HepG2 (cell line): ENCODE measurements at regions not wholly inside any gene's neighbourhood (a gene's known extent, or its start where the extent isn't known, plus 50 kb on each side); places are given as distances from the start of the nearest gene placed in this dataset.
A peak's percentile ranks its signal among the peaks of the same experiment; 100 is the strongest.

Experiments
- ATAC-seq: fragments of 200-7000 bp; cut with Tn5 transposase; 3 replicates; pipeline ENCODE4 v1.9.1; 2020; ENCODE audit warnings: mild to moderate bottlenecking, moderate library complexity
- BruUV-seq: library from RNA; stranded (reverse); fragments of 400-500 nt; replicated peaks from 2 replicates; lab custom pipeline; 2021; lab: Mats Ljungman, UMichigan
- CTCF ChIA-PET: fragments of 300-600 bp; formaldehyde crosslinking; extraction: SDS; loops from one replicate; lab custom pipeline; 2021; ENCODE audit warnings: low total read pairs, inconsistent platforms, low intra/inter-chr PET ratio; lab: Yijun Ruan, JAX
- POLR2A ChIA-PET: fragments of 350-600 bp; sonication (Branson Sonifier 250); formaldehyde crosslinking; loops from one replicate; lab custom pipeline; 2020; ENCODE audit warnings: antibody characterized with exemption, inconsistent platforms; lab: Yijun Ruan, JAX
- DNase-seq: peaks from one replicate; pipeline ENCODE4 v3.0.0-alpha.2; 2015; ENCODE audit warnings: low spot score
- FAIRE-seq: peaks from 3 replicates; lab custom pipeline; 2011; peaks lifted over from hg19 to GRCh38; lab: Jason Lieb, UNC
- H2AFZ ChIP-seq: one replicate; pipeline ENCODE4 v1.6.1; 2011; ENCODE audit warnings: low read length, inconsistent platforms
- H3K27ac ChIP-seq: fragments of 300-600 bp; 3 replicates; pipeline ENCODE4 v1.8.0; 2011; ENCODE audit warnings: mixed run types, mild to moderate bottlenecking, mixed read lengths, low read length, inconsistent platforms; ENCODE audit not compliant: insufficient read depth; ENCODE audit errors: extremely low read length
- H3K27me3 ChIP-seq, 2 experiments: fragments of 200-600 bp in 1 of 2; 2 replicates in 1 of 2; 3 replicates in 1 of 2; pipeline versions ENCODE4 v1.6.0 to v1.8.0; 2011; ENCODE audit warnings: low read length in 2 of 2, mild to moderate bottlenecking in 2 of 2, moderate library complexity in 2 of 2, inconsistent platforms in 1 of 2; ENCODE audit not compliant: insufficient read depth in 2 of 2, control insufficient read depth in 1 of 2
- H3K36me3 ChIP-seq, 2 experiments: fragments of 200-600 bp in 1 of 2; replicated peaks in 1 of 2; 2 replicates in 1 of 2; 3 replicates in 1 of 2; pipeline versions ENCODE4 v1.5.1 to v1.8.0; 2011; ENCODE audit warnings: low read length in 2 of 2, inconsistent platforms in 1 of 2; ENCODE audit not compliant: insufficient read depth in 2 of 2, control insufficient read depth in 1 of 2
- H3K4me1 ChIP-seq: 2 replicates; pipeline ENCODE4 v1.5.1; 2012; ENCODE audit warnings: low read length, inconsistent platforms; ENCODE audit not compliant: insufficient read depth
- H3K4me2 ChIP-seq: 2 replicates; pipeline ENCODE4 v1.6.0; 2011; ENCODE audit warnings: low read depth, low read length, inconsistent platforms
- H3K4me3 ChIP-seq, 3 experiments: fragments of 200-600 bp in 1 of 3; sonication (generic), shearing (Covaris generic) in 1 of 3; replicated peaks in 1 of 3; 2 replicates each; pipeline ENCODE4 v1.5.1; 2011 to 2016; ENCODE audit warnings: low read length in 3 of 3, inconsistent platforms in 2 of 3, low read depth in 2 of 3, mild to moderate bottlenecking in 2 of 3, control low read depth in 1 of 3, mixed read lengths in 1 of 3; ENCODE audit not compliant: insufficient read depth in 1 of 3
- H3K79me2 ChIP-seq: one replicate; pipeline ENCODE4 v1.6.1; 2011; ENCODE audit warnings: low read length, inconsistent platforms; ENCODE audit not compliant: insufficient read depth
- H3K9ac ChIP-seq: 2 replicates; pipeline ENCODE4 v1.6.0; 2011; ENCODE audit warnings: mild to moderate bottlenecking, low read depth, low read length, inconsistent platforms; ENCODE audit not compliant: insufficient read depth
- H3K9me3 ChIP-seq: 2 replicates; pipeline ENCODE4 v1.5.1; 2012; ENCODE audit warnings: mild to moderate bottlenecking, low read length
- H4K20me1 ChIP-seq: 2 replicates; pipeline ENCODE4 v1.6.0; 2011; ENCODE audit warnings: inconsistent platforms, mild to moderate bottlenecking, low read length, moderate library complexity; ENCODE audit not compliant: insufficient read depth
- GATAD2A ChIP-seq: IDR thresholded peaks from 2 replicates; pipeline ENCODE4 v1.6.1; 2016
- NFE2 ChIP-seq: sonication (generic); formaldehyde crosslinking; IDR thresholded peaks from 2 replicates; pipeline ENCODE4 v1.4.0; 2020; ENCODE audit warnings: missing genetic modification reagents
- STAG1 ChIP-seq: sonication (generic); formaldehyde crosslinking; IDR thresholded peaks from 2 replicates; pipeline ENCODE4 v1.4.0; 2020; ENCODE audit warnings: missing genetic modification reagents
- ZNF282 ChIP-seq: fragments of 450-650 bp; IDR thresholded peaks from 2 replicates; pipeline ENCODE4 v1.6.1; 2018; ENCODE audit not compliant: partially characterized antibody
- ZNF446 ChIP-seq: sonication (generic); formaldehyde crosslinking; IDR thresholded peaks from 2 replicates; pipeline ENCODE4 v1.5.0; 2020; ENCODE audit warnings: mild to moderate bottlenecking, missing genetic modification reagents
- WGBS: methylation state at CpG from one replicate; pipeline ENCODE4 v1.1.6; 2017; ENCODE audit warnings: low lambda C conversion rate; 5-methylcytosine and 5-hydroxymethylcytosine counted together
- in situ Hi-C: cut with HindIII; loops from 2 replicates; pipeline ENCODE4 v1.10.0; 2017; ENCODE audit warnings: low pct_unique_long_range_greater_than_20kb; ENCODE audit not compliant: extremely low pct_ligation_motif_present
- intact Hi-C: fragments of 100-400 bp; cut with micrococcal nuclease; formaldehyde crosslinking; loops from one replicate; pipeline ENCODE4 v1.10.0; 2022; ENCODE audit not compliant: unreplicated experiment
- TF ChIP-seq, protein P1 (sequence below): sonication (generic); formaldehyde crosslinking; IDR thresholded peaks from 2 replicates; pipeline ENCODE4 v1.4.0; 2020; ENCODE audit warnings: missing genetic modification reagents

DNA sequence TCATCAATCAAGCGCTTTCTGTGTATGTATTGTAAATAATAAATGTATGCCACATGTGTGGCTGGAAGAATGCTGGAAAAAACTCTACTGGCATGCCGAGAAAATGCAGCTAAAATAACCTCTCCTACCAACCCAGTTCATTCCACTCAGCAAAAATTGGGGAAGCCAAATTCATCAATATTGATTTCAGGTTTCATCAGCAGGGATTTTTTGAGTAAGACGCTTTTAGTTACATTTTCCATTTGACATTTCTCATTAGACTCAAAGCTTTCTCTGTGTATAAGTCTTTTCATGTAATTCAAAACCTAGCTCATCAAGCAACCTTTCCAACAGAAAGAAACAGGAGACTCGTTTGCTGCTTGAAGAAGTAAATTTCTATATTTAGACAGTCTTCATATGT is 338.1 kb downstream of the DMRT2 start:
- Histone ChIP-seq H3K27ac (no peak overlapping the region), H3K79me2 (no peaks in the 10 kb centered on the region), H2AFZ (no peak overlapping the region), H3K4me1 (no peaks in the 10 kb centered on the region), H3K36me3 (no peaks in the 10 kb centered on the region), H4K20me1 (no peaks in the 10 kb centered on the region), H3K4me2 (no peak overlapping the region), H3K27me3 (no peaks in the 10 kb centered on the region; a peak in 1 of 5 replicates), H3K9me3 (no peaks in the 10 kb centered on the region), H3K4me3 (no peak overlapping the region), H3K9ac (no peak overlapping the region)
- CTCF ChIA-PET = no interaction called here
- ATAC-seq (no peak), FAIRE-seq (no peak), DNase-seq (no peak)
- TF ChIP-seq, protein P1, sequence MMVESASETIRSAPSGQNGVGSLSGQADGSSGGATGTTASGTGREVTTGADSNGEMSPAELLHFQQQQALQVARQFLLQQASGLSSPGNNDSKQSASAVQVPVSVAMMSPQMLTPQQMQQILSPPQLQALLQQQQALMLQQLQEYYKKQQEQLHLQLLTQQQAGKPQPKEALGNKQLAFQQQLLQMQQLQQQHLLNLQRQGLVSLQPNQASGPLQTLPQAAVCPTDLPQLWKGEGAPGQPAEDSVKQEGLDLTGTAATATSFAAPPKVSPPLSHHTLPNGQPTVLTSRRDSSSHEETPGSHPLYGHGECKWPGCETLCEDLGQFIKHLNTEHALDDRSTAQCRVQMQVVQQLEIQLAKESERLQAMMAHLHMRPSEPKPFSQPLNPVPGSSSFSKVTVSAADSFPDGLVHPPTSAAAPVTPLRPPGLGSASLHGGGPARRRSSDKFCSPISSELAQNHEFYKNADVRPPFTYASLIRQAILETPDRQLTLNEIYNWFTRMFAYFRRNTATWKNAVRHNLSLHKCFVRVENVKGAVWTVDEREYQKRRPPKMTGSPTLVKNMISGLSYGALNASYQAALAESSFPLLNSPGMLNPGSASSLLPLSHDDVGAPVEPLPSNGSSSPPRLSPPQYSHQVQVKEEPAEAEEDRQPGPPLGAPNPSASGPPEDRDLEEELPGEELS = no peak
- intact Hi-C loops = no loop called here
- POLR2A ChIA-PET = no interaction called here
- in situ Hi-C loops = no loop called here
- 27% methylated on average over 4 of the region's 4 CpGs for WGBS
- no TSS peak for BruUV-seq

DNA sequence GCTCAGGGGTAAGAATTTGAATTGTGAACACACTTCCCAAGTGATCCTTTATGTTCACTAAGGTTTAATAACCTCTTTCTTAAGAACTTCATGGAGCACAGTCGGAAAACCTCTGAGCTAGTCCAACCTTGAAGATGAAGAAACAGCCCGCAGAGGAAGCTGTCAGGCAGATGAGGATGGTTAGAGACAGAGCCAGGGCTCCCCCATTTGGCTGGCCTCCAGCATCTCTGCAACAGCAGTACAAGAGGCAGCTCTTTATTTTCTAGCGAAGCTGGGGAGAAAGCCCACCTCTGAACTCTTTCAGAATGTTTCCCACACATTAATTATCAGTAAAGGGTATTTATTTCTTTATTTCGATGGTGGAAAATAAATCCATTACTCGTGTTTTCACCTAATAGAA is 350.8 kb downstream of the DMRT2 start:
- WGBS = 0% methylated on average over 5 of the region's 5 CpGs
- no peak overlapping the region for H3K27ac ChIP-seq
- CTCF ChIA-PET = no interaction called here
- H2AFZ ChIP-seq = no peak overlapping the region
- BruUV-seq = no TSS peak
- no peak for FAIRE-seq
- H3K36me3 ChIP-seq = no peaks in the 10 kb centered on the region
- H3K4me2 ChIP-seq = no peak overlapping the region
- intact Hi-C loops = no loop called here
- peak; percentile 17; the same call in 1 of the 2 replicates for TF ChIP-seq STAG1 (CRISPR knock-in tag)
- no peak for TF ChIP-seq GATAD2A (CRISPR knock-in tag)
- no peak for TF ChIP-seq NFE2 (CRISPR knock-in tag)
- no peak for TF ChIP-seq ZNF446 (CRISPR knock-in tag)
- no peak for TF ChIP-seq ZNF282
- TF ChIP-seq, all 625 proteins: peak for 1
- H3K4me3 ChIP-seq = no peak overlapping the region
- no peak for DNase-seq
- in situ Hi-C loops = no loop called here
- H4K20me1 ChIP-seq = no peaks in the 10 kb centered on the region
- H3K9ac ChIP-seq = no peak overlapping the region
- no peaks in the 10 kb centered on the region for H3K27me3 ChIP-seq
- POLR2A ChIA-PET = no interaction called here
- H3K79me2 ChIP-seq = no peaks in the 10 kb centered on the region
- no peaks in the 10 kb centered on the region for H3K9me3 ChIP-seq
- ATAC-seq = no peak
- H3K4me1 ChIP-seq = no peaks in the 10 kb centered on the region
